ENCODE measurements at regions not wholly inside any gene's neighbourhood (a gene's known extent, or its start where the extent isn't known, plus 50 kb on each side); places are given as distances from the start of the nearest gene placed in this dataset.

DNA sequence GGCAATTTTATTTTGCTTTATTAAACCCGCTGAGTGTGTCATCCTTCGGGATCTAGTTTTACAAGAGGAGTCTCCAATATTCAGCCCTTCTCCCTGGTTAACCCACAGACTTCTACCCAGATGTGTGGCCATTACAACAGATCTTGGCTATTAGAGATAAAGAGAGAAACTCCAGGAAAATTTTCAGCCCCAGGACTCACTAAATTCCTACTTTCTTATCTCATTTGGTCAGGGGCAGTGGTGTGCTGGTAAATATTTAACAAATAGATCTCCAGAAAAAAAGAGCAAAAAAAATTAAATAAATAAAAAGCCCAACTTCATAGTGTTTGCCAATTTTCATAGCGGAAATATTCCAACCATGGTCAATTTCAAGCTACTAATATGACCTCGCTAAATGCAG is 168.4 kb downstream of the RND3 start:
- DNase-seq (ENCODE audit: low read depth, low spot score) = no peak

DNA sequence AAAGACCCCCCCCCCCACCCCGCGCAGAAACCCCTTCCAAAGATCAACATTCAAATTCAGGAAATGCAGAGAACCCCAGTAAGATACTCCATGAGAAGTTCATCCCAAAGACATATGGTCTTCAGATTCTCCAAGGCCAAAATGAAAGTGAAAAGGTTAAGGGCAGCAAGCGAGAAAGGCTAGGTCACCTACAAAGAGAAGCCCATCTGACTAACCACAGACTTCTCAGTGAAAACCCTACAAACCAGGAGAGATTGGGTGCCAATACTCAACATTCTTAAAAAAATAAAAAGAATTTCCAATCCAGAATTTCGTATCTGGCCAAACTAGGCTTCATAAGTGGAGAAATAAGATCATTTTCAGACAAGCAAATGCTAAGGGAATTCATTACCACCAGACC is 175.2 kb downstream of the RND3 start:
- no peak for DNase-seq (ENCODE audit: low read depth, low spot score)

DNA sequence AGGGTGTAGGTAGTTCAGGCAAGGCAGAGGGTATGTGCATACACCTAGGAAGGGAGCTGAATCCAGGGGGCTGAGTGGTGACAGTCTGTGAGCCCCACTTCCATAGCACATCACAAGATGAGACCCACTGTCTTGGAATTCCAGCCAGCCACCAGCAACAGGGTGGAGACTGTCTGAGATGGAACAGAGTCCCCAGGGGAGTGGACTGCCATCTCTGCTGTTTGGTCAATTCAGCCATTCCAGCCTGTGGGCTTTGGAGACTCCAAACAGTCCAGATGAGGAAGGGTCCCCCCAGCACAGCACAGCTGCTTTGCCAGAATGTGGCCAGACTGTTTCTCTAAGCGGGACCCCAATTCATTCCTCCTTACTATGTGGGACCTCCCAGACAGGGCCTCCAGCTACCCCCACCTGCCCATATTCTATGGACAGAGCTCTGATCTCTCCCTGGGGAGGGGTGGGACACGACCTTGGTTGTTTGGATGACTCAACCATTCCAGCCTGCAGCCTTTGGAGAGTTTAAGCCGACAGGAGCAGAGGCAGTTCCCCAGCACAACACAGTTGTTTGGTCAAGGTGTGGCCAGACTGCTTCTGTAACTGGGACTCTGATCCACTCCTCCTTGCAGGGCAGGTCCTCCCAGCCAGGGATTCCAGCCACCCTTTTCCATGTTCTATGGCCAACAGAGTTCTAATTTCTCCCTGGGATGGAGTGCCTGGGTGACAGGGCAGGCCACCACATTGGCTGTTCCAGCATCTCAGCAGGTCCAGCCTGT is 178.0 kb downstream of the RND3 start:
- DNase-seq (ENCODE audit: low read depth, low spot score) = no peak

DNA sequence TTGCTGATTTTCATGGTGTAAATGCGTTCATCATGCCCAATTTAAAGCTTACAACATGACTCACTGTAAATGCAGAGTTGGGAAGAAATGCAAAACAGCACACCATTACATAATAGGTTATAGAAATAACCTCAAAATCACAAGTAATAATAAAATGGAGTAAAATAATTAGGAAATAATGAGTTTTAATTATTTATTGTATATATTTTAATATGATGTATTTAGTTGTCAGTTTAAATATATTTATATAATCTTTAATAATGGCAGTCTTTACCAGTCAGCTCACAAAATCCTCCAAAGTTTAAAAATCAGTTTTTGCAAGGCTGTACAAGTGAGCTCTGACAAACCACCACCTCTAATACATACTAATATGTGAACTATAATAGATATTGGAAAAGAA is 180.2 kb downstream of the RND3 start:
- no peak for DNase-seq (ENCODE audit: low read depth, low spot score)

DNA sequence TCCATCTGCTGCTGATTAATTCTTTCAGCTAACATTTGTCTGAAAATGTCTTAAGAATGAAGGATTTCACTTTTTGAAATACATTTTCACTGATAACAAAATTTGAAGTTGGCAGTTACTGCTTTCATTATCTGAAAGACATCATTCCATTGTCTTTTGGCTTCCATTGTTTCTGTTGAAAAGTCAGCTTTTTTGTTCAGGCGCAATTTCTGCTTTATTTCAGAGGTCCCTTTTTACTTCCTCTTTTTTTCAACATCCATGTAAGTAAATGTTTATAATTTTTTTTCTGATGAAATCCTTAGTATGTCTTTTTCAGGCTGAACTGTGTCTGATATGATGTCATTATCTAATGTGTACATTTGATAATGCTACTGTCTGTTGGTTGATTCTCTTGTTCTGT is 184.2 kb downstream of the RND3 start:
- no peak for DNase-seq (ENCODE audit: low read depth, low spot score)

DNA sequence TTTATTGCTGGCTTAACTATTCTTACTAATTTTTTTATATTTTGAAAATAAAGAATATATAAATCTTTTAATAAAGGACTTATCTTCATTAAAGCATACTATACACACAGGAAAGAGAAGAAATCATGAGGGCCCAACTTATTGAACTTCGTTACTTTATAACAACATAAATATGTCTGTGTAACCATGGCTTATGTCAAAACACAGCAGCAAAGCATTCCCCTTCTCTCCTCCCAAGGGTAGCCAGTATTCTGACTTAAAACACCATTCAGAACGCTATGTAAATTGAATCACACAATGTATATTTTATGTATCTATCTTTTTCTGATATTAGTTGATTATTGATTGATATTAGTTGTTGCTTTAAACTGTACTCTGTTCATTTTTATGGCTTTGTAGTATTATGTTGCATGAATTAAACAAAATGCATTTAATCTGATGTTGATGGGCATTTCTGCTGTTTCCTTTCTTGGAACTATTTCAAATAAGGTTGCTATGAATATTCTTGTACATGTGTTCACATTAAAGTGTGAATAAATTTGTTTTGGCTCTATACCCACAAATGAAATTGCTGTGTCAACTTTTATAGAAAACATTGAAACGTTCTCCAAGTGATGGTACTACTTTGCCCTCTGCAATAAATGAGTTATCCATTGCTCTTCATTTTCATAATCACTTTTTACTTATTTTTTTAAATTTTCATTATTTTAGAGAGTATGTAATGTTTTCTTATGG is 188.7 kb downstream of the RND3 start:
- DNase-seq (ENCODE audit: low read depth, low spot score) = no peak

DNA sequence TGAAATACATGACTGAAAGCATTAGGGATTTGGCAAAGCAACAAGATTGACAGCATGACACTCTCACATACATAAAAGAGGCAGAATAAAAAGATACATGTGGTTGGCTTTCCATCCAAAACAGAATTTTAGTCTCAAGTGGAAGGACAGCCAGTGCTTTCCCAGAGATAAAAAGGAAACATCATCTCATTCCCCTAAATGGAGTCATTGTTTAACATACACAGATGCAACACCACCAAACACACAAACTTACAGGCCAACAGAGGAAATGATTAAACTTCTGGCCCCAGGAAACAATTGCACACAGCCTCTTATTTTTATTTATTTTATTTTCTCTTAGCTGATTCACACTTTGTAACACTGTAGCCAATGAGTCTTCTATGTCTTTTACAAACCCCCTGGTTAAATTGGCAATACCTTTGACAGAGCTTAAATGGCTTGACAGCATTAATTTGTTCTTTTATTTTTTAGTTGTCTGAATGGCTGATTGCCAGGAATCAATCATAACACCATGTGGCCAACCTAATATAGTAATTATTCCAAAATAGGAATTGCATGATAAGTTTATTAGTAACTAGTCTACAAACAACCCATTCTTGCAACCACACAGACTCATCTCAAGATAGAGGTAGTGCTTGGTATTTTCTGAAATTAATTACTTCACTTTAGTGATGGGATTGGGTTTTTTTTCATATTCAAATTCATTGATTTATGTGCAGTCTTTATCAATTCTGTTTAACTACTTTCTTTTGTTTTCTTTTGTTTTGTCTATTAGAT is 190.5 kb downstream of the RND3 start:
- DNase-seq (ENCODE audit: low read depth, low spot score) = no peak

DNA sequence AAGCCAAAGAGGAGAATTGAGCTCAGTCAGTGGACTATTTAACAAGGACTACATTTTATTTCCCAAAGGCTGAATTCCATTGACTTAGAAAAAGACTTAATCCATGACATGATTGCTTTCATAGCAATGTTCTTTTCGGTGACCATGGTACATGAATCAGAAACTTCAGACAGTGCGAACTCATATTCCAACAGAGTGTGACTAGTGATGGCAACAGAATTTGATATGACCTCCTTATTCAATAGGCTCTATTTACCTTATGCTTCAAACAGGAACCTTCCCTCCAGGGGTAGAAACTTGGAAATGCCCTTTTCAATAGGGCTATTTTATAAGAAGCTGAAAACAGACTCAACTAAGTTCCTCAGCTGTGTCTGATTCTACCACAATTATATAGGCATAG is 191.9 kb downstream of the RND3 start:
- DNase-seq (ENCODE audit: low read depth, low spot score) = no peak

DNA sequence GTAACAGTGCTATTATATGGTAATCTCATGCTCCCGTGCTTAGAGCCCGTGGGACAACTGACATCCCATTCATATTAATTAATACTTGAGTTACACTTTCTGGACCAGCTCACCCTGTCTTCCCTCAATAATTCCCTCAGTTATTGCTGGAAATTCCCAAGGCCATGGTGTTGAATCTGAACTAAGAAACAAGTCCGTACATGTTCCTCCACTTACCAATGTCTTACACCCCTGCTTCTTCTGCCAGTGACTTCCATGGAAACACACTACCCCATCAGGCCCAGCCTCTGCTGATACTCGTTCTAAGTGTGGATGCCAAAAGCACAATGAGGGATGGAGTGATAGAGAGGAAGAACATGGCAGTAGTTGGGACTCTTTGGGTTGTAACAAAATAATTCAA is 193.7 kb downstream of the RND3 start:
- DNase-seq (ENCODE audit: low read depth, low spot score) = no peak

DNA sequence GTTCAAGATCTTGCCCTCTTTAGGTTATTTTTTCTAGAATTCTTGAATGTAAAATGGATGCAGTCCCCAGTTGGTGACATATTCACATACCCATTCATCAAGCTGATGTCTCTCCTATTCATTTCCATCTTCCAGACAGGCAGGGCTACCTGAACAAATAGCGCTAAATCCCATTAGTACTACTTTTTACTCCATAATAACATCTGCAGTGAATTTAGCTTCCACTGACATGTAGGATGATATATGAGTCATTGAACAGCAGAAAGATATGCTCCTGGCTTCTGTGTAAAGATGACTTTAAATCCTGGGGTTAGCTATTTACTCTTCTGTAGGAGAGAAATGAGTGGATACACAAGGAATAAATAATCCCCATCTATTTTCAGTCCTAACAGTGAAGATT is 194.7 kb downstream of the RND3 start:
- DNase-seq (ENCODE audit: low read depth, low spot score) = no peak

DNA sequence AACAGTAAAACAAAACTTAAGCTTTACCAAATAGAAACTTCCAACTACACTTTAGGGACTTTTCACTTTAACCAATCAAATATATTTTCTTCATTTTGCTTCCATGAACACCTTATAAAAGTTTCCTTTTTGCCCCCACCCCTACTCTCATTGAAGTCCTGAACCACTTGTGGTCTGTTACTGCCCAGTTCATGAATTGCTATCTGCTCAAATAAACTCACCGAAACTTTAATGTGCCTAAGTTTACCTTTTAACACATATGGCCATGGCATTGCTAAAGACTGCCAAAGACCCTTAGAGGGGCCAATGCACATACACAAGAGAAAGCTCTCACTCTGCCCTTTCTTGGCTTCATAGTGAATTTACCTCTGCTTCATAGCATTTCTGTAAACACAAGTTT is 195.3 kb downstream of the RND3 start:
- DNase-seq (ENCODE audit: low read depth, low spot score) = no peak

DNA sequence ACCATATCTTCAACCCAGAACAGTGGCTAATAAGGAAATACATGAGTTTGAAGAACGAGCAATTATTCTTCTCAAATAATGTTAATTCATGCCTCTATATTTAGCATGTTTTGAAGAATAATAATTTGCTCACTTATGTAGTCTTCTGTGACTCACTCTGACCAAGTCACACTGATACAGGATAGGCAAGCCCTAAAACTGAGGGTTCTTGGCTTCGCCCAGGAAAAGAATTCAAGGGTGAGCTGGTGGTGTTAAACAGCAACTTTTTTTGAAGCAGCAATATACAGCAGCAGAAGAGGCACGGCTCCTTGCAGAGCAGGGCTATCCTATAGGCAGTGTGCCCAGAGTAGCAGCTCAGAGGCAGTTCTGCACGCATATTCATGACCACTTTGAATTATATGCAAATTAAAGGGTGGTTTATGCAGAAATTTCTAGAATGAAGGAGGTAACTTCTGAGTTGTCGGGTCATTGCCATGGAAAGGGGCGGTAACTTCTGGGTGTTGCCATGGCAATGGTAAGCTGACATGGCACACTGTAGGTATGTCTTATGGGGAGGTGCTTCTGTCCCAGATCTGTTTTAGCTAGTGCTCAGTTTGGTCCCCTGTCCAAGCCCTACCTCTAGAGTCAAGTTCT is 200.6 kb downstream of the RND3 start:
- DNase-seq (ENCODE audit: low read depth, low spot score) = no peak

DNA sequence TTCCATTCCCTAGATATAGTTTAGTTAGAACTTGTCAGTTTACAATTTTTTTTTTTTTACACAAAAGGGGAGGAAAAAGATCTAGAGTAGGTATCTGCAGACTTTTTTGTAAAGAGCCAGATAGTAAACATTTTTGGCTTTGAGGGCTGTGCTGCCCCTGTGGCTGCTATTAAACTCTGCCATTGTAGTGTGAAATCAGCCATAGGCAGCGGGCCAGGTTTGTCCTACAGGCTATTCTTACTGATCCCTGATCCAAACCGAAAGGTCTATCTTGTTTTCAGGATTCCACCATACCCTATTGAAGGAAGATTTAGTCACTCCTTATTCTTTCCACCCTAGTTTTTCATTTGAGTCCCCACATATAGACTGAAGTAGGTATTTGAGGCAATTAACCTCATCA is 203.4 kb downstream of the RND3 start:
- DNase-seq (ENCODE audit: low read depth, low spot score) = no peak

DNA sequence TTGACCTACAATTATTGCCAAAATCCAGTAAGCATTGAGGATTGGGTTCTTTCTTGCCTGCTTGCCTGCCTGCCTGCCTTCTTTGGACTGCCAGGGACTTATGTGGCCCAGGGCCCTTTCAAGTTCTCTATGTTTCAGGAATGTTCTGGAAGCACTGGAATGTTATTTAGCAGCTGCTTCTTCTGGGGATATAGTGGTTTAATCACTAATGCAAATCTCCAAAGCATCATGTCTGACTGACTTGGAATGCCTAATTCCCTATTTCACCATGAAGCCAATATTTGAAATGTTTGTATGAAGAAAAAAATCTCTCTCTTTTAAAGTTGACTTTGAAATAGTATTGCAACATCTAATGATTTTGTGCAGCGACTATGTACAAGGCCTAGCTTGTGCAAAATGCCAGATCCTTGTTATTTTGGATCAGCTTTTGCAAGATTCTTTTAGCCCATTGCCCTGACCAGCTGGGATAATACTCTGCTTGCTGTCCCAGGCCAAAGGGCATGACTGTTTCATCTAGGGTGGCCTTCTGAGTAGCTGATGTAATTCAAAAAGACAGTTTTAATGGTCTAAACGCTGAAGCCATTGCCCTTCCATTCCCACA is 204.6 kb downstream of the RND3 start:
- DNase-seq (ENCODE audit: low read depth, low spot score) = no peak

DNA sequence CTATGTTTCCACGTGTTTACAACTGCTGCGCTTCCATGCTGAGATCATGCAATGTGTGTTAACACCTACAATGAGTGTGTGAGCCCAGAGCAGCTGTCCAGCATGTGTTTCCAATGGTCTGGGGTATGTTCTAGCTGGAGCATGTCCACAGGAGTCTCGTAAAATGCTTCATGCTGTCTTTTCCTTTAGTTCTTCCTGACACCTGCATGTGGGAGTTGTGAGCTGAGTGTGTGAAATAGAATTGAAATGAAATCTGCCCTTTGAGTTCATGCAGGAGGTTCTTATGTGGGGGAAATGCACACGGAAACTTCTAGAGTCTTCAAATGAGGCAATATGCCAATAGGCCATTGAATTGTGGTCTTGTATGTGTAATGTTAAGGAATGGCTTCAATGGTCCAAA is 205.1 kb downstream of the RND3 start:
- no peak for DNase-seq (ENCODE audit: low read depth, low spot score)

DNA sequence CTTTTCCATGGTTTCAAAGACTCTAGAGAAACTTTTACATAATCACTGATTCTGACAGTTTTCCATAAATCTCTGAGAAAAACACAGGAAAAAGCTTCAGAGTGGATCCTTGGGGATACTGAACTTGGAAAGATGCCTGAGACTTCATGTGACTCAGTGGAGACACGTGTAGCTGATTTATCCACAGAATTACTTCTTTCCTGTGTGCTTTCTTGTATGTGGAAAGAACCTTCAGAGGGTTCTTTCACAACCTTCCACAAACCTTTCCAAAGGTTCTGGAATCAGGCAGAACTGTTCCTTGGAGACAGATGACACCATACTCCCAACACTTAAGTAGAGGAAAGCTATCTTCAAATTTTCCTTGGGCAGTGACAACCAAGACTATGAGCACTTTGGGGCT is 207.2 kb downstream of the RND3 start:
- no peak for DNase-seq (ENCODE audit: low read depth, low spot score)

DNA sequence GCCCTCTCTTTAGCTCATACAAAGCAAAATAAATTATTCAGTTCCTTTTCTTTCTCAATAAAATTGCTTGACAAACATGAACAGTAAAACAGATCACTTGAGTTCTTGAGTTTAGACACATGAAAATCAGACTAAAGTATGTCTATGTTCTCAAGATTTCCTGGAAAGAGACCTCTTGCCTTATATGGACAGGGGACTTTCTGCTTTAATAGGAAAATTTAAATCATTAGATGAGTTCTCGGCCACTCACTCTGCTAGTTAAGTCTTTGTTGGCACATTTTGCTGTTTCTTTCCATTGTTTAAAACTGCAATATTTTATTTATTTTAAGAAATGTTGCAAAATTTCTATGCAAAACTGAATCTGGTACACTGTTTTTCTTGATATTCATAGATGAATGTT is 207.8 kb downstream of the RND3 start:
- DNase-seq (ENCODE audit: low read depth, low spot score) = no peak

DNA sequence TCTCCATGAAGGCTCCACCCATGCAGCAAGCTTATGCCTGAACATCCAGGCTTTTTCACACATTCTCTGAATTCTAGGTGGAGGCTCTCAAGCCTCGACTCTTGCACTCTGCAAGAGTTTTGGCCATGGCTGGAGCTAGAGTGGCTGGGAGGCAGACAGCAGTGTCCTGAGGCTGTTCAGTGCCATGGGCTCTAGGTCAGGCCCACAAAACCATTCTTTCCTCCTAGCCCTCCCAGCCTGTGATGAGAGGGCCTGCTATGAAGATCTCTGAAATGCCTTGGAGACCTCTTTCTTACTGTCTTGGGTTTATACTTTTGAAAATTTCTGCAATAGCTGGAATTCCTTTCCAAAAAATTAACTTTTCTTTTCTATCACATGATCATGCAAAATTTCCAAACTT is 210.7 kb downstream of the RND3 start:
- no peak for DNase-seq (ENCODE audit: low read depth, low spot score)

DNA sequence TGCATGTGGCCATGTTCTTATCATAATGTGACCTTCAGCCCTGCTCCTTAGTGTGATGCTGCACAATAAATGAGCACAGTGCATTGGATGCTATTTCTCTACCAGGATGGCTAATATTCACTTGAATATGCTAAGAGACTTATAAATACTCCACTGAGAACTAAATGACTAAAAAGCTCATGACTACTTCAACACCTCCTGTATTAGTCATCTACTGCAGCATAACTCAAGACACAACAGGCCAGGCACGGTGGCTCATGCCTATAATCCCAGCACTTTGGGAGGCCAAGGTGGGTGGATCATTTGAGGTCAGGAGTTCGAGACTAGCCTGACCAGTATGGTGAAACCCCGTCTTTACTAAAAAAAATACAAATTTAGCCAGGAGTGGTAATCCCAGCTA is 213.4 kb downstream of the RND3 start:
- DNase-seq (ENCODE audit: low read depth, low spot score) = no peak

DNA sequence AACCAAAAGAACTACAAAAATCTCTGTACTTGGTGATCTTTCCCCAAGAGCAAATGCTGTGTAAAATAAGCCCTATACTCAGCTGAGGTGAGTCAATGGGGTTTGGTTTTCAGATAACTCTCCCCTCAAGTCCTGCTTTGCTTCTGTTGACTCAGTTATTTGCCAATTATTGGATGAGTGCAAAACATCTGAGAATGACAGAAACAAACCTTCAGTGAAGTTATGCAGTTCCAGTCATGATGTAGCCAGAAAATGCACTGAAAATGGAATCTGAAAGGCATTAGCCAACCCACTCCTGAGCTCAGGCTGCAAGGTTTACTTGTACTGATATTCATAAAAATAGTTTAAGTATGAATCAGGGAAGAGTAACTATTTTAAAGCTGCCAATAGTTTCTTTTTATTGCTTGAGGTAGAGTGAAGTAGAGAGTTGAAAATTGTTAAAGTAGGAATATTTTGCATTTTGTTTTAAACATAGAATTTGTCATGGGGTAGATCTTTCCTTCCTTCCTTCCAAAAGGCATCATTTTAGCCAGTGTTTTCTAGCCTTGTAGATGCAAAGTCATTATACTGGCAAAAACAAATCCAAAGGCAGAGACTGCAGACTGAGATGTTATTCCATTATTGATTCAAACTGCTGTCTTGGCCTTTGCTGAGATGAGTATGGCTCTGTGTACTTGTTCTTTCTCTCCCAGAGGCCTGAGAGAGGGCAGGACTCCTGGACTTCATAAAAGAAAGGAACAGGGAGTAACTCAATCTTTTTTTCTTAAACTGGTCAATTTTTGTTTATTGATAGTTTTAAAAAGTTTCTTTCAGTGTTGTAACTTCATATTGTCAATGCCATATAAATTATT is 215.3 kb downstream of the RND3 start:
- DNase-seq (ENCODE audit: low read depth, low spot score) = no peak

Measured in iPS DF 19.7 (cell line).